ENCODE measurements at regions not wholly inside any gene's neighbourhood (a gene's known extent, or its start where the extent isn't known, plus 50 kb on each side); places are given as distances from the start of the nearest gene placed in this dataset.
"Not testable (repeated sequence)": the region's sequence is repeated elsewhere in the genome, so short reads cannot be mapped to it uniquely, and the experiment has no call there.

DNA sequence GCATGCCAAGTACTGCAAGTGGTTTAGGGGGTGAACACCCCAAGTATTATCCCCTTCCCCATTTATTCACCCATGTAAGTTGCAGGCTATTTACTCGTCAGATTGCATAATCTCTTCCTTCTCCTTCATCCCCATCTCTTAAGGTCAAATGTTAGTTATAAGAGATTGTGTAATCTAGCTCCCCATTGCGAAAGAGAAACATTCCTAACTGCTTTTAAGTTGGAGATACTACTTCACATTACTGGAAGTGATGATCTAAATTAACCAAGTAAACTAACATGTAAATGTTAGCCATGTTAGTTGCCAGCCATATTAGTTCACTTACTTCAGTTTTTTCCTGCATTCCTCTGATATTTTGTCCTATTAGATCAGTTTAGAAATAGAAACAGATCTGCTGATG is 262.3 kb downstream of the TAF11L14 start:
- no peak for DNase-seq

- no peak for DNase-seq
These were observed 263.5 kb downstream of the TAF11L14 start for GRCh38 chr5:17897776-17898175.

GRCh38 chr5:17898766-17899165 is 264.5 kb downstream of the TAF11L14 start:
- DNase-seq = no peak

- no peak for DNase-seq
These were observed 272.8 kb downstream of the TAF11L14 start for GRCh38 chr5:17907094-17907493.

DNA sequence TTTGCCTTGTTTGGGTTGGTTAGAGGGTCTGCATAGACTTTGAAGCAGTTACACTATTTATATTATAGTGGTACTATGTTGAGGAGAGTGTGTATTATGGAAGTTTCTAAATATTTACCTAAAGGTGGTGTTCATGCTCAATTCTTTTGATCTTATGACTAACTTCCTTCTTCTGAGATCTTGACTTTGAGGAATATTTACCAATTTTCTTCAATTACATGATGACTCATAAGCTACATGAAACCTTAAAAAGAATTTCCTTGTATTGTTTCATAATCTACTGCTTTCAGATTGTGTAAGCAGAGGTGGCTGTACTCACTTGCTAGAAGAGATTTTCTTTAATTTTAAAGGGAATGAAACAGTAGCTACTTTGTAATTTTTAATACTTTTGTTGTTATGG is 276.1 kb downstream of the TAF11L14 start:
- no peak for DNase-seq

GRCh38 chr5:17912794-17913193 is 278.5 kb downstream of the TAF11L14 start:
- no peak for DNase-seq

DNA sequence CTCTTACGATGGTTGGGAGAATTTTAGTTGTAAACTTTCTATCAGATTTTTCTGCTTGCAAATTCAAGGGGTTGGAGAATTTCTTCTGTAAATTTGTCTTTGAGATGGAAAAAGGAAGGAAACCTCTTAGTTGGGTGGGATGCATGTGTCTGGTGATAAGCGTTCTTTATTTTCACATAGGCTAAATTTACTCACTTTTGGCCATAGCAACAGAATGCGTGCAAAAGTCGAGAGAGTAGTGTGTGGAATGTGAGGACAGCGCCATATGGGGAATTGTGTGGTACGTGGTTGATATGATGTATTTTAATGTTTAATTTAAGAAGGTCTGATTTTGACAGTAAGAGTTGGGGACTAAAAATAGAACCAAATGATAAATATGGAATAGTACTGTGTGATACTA is 282.2 kb downstream of the TAF11L14 start:
- DNase-seq = no peak

- no peak for DNase-seq
These were observed 283.2 kb downstream of the TAF11L14 start for GRCh38 chr5:17917465-17917864.

- DNase-seq = no peak
These were observed 284.3 kb downstream of the TAF11L14 start for GRCh38 chr5:17918373-17919104.

- DNase-seq = no peak
These were observed 291.0 kb downstream of the TAF11L14 start for GRCh38 chr5:17925276-17925675.

GRCh38 chr5:17928581-17928981 is 294.3 kb downstream of the TAF11L14 start:
- no peak for DNase-seq

DNA sequence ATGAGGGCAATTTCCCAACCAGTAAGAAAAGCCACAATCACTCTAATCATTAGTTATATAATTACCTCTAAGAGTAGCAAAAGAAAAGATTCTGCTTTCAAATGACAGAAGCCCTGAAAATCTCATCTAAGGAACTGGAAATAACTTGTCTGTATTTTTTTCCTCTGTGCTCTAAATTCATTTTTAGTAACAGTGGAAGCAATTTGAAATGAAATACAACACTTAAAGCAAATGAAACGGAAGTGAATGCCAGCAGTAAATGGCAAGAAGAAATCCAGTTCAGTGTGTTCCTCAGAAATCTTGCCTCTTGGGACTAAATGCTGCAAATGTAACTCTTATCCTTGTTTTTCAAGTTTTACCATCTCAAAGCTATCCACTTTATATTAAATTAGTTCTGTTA is 294.9 kb downstream of the TAF11L14 start:
- DNase-seq = no peak

DNA sequence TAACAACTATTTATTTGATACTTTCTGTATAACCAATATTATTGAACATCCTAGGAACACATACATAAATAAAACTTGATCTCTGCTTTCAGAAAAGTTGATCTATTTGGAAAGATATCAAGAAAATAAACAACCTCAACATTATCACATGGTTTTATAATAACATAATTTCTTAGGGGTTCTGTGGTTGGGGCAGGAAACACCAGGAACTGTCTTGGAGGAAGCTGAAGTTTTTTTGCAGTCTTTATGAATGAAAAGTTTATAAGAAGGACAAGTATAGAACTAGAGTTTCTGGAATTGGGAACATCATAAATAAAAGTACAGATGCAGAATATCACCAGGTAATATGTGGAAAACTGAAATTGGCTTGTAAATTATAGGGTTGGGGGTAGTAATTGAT is 296.1 kb downstream of the TAF11L14 start:
- no peak for DNase-seq

- no peak for DNase-seq
These were observed 309.8 kb downstream of the TAF11L14 start for GRCh38 chr5:17944046-17944445.

- no peak for DNase-seq
These were observed 312.8 kb downstream of the TAF11L14 start for GRCh38 chr5:17947029-17947428.

DNA sequence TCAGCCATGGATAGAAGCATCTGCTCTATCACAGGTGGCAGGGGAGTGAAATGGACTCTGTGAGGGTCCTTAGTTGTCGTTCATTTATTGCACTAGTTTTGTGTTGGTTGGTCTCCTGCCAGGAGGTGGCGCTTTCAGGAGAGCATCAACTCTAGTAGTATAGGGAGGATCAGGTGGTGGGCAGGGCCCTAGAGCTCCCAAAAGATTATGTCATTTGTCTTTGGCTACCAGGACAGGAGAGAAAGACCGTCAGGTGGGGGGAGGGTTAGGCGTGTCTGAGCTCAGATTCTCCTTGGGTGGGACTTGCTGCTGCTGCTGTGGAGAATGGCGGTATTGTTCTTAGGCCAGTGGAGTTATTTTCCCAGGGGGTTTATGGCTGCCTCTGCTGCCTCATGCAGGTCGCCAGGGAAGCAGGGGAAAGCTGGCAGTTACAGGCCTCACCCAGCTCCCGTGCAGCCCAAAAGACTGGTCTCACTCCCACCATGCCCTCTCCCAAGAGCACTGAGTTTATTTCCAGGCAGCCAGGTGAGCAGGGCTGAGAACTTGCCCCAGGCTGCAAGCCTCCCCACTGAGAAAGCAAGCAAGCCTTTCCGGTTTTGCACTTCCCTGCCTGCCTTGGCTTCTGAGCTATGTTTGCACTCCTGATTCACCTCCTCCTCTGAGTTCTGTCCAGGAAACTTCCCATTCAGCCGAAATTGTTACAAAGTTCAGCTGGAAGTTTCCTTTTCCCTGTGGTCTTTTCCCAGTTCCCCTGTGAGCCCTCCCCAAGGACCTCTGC is 317.3 kb downstream of the TAF11L14 start:
- DNase-seq = no peak

DNA sequence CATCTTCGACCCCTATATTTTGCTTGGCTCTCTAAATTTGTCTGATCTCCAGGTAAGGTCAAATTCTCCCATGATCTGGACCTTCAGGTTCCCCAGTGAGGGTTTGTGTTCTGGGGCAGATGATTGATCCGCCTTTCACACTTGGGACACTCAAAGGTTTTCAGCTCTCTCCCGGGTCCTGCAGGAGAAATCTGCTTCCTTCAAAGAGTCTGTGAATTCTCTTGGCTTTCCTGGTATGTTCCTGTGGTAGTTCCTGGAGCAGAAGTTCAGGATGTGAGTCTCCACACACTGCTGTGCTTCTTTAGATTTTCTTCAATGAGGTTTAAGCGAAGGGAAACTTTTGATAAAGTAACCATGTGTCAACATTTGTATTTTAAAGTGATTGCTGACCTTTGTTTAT is 318.0 kb downstream of the TAF11L14 start:
- no peak for DNase-seq

- no peak for DNase-seq
These were observed 329.8 kb downstream of the TAF11L14 start for GRCh38 chr5:17964067-17964466.

DNA sequence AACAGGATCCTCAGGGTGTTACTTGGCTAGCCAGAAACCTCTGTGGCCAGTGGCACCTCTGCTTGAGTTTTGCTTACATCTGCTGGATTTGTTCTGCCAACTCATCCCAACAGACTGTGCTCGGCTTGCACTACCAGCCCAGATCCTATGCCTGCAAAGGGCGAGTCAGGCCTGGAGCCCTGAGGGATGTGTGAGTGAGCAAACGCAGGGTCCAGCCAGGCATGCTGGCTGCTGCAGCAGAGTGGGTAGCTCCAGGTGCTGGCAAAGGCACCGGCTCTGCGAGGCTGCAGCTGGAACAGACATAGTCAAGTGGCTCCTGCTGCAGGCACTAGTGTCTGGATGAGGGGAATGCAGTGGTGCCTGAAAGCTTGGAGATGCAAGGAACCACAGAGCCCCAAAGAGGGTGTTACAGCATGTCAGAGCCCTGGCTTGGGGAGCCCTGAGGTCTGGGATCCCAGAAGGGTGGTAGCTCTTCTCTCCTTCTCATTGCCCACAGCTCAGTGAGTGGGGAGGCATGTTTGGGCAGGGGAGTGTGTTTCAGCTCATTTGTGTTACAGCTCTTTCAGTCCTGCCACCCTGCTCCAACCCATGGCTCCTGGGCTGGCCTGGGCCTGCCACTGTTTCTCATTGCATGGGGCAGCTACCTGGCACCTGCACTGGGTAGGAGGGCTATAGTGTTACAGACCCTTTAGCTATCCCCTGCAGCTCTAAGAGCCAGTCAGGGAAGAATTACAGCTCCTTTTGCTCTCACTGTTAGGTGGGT is 332.6 kb downstream of the TAF11L14 start:
- DNase-seq = no peak

GRCh38 chr5:17976404-17976803 is 342.1 kb downstream of the TAF11L14 start:
- no peak for DNase-seq

DNA sequence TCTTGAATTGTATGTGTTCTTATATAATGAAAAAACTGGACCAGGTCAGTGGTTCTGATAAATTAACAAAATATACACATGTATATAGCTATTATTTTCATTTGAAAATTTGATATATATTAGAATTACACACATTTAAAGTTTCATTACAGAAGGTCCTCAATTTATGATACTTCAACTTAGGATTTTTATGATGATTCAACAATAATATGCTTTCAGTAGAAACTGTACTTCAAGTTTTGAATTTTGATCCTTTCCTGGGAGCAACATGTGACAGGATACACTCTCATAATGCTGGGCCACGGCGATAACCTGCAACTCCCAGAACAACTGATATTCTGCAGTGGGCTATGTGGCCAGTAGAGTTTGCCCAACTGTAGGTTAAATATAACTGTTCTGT is 344.7 kb downstream of the TAF11L14 start:
- no peak for DNase-seq

GRCh38 chr5:17982626-17983025 is 348.4 kb downstream of the TAF11L14 start:
- DNase-seq = not testable (repeated sequence)

DNA sequence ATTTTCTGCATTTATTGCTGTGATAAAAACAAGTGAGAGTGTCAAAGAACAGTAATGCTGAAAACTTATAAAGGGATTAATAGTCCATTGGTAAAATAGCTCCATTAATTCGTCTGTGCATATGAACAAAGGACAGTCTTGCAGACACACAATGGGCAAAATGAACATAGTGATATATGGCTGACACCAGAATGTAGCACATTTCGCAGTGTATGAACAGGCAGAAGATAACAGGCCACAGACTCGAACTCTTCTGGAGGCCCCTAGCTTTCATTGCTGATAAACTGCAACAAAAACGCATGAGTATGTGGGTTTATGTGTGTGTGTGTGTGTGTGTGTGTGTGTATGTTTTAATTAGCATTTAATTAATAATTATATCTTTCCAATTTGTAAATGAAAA is 354.8 kb downstream of the TAF11L14 start:
- no peak for DNase-seq

All from activated CD4-positive, alpha-beta T cell treated with anti-CD3 and anti-CD28 coated beads for 4 hours (primary cell).